A673 (cell line): ENCODE measurements at regions not wholly inside any gene's neighbourhood (a gene's known extent, or its start where the extent isn't known, plus 50 kb on each side); places are given as distances from the start of the nearest gene placed in this dataset.

ENCODE experiments used
- CTCF ChIP-seq: fragments of 300-800, 200-600 bp; sonication (generic); conservative IDR thresholded peaks from 2 replicates; pipeline ENCODE4 v1.5.1; 2017; ENCODE audit warnings: low read depth, mild to moderate bottlenecking, antibody characterized with exemption, low read length, moderate library complexity, mixed read lengths
- EZH2 ChIP-seq: fragments of 200-600 bp; sonication (generic); IDR thresholded peaks from 2 replicates; pipeline ENCODE4 v1.6.1; 2017; ENCODE audit warnings: borderline replicate concordance, low read depth, mild to moderate bottlenecking, mixed read lengths, antibody characterized with exemption, low read length; ENCODE audit not compliant: poor library complexity, severe bottlenecking

- TF ChIP-seq CTCF = no peak
- TF ChIP-seq EZH2 = no peak
These were observed 54.7 kb upstream of the EPS8L3 start for GRCh38 chr1:109818271-109818987.
